ENCODE measurements at regions not wholly inside any gene's neighbourhood (a gene's known extent, or its start where the extent isn't known, plus 50 kb on each side); places are given as distances from the start of the nearest gene placed in this dataset.

DNA sequence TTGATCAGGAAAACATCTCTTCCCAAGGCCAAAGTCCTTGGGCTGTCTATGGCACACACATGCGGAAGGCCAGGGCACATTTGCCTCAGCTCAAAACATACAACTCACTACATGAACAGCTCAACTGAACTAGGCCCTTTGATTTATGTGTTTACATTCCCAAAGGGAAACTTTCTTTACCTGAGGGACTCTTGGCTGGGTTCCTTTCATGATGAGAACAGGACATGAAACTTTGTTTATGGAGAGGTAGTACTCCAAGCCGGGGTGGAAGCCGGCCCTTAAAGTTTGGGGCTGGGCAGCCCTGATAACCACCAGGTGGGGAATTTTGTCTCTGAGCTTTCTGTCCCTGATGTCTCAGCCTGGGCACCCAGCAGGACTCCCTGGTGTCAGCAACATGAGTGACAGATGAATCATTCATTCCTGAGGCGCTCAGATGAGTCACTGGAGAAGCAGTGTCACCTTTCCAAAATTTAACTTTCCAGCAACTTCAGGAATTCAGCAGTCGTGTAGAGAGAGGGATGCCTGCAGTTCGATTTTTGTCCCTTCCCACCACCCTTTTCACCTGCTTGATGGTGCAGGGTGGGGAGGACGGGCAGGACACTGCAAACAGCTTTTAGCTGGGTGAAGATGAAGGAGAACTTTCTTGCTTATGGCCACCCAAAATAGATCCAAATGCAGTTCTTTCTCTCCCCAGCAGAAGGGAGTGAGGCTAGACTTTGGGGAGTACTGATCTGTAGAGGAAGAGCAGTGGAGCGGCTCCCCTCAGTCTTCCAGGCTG lies 331.6 kb downstream of the DYSF start (continued):
- TF ChIP-seq, protein P1, sequence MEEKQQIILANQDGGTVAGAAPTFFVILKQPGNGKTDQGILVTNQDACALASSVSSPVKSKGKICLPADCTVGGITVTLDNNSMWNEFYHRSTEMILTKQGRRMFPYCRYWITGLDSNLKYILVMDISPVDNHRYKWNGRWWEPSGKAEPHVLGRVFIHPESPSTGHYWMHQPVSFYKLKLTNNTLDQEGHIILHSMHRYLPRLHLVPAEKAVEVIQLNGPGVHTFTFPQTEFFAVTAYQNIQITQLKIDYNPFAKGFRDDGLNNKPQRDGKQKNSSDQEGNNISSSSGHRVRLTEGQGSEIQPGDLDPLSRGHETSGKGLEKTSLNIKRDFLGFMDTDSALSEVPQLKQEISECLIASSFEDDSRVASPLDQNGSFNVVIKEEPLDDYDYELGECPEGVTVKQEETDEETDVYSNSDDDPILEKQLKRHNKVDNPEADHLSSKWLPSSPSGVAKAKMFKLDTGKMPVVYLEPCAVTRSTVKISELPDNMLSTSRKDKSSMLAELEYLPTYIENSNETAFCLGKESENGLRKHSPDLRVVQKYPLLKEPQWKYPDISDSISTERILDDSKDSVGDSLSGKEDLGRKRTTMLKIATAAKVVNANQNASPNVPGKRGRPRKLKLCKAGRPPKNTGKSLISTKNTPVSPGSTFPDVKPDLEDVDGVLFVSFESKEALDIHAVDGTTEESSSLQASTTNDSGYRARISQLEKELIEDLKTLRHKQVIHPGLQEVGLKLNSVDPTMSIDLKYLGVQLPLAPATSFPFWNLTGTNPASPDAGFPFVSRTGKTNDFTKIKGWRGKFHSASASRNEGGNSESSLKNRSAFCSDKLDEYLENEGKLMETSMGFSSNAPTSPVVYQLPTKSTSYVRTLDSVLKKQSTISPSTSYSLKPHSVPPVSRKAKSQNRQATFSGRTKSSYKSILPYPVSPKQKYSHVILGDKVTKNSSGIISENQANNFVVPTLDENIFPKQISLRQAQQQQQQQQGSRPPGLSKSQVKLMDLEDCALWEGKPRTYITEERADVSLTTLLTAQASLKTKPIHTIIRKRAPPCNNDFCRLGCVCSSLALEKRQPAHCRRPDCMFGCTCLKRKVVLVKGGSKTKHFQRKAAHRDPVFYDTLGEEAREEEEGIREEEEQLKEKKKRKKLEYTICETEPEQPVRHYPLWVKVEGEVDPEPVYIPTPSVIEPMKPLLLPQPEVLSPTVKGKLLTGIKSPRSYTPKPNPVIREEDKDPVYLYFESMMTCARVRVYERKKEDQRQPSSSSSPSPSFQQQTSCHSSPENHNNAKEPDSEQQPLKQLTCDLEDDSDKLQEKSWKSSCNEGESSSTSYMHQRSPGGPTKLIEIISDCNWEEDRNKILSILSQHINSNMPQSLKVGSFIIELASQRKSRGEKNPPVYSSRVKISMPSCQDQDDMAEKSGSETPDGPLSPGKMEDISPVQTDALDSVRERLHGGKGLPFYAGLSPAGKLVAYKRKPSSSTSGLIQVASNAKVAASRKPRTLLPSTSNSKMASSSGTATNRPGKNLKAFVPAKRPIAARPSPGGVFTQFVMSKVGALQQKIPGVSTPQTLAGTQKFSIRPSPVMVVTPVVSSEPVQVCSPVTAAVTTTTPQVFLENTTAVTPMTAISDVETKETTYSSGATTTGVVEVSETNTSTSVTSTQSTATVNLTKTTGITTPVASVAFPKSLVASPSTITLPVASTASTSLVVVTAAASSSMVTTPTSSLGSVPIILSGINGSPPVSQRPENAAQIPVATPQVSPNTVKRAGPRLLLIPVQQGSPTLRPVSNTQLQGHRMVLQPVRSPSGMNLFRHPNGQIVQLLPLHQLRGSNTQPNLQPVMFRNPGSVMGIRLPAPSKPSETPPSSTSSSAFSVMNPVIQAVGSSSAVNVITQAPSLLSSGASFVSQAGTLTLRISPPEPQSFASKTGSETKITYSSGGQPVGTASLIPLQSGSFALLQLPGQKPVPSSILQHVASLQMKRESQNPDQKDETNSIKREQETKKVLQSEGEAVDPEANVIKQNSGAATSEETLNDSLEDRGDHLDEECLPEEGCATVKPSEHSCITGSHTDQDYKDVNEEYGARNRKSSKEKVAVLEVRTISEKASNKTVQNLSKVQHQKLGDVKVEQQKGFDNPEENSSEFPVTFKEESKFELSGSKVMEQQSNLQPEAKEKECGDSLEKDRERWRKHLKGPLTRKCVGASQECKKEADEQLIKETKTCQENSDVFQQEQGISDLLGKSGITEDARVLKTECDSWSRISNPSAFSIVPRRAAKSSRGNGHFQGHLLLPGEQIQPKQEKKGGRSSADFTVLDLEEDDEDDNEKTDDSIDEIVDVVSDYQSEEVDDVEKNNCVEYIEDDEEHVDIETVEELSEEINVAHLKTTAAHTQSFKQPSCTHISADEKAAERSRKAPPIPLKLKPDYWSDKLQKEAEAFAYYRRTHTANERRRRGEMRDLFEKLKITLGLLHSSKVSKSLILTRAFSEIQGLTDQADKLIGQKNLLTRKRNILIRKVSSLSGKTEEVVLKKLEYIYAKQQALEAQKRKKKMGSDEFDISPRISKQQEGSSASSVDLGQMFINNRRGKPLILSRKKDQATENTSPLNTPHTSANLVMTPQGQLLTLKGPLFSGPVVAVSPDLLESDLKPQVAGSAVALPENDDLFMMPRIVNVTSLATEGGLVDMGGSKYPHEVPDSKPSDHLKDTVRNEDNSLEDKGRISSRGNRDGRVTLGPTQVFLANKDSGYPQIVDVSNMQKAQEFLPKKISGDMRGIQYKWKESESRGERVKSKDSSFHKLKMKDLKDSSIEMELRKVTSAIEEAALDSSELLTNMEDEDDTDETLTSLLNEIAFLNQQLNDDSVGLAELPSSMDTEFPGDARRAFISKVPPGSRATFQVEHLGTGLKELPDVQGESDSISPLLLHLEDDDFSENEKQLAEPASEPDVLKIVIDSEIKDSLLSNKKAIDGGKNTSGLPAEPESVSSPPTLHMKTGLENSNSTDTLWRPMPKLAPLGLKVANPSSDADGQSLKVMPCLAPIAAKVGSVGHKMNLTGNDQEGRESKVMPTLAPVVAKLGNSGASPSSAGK (IDR thresholded peaks at IDR 0.05) = no peak
- TF ChIP-seq FOXA1 (IDR thresholded peaks at IDR 0.05; ENCODE audit: borderline replicate concordance) (no peak), PYGO2 (tag; IDR thresholded peaks at IDR 0.05) (no peak), DNMT1 (IDR thresholded peaks at IDR 0.05) (no peak), TBP (optimal IDR thresholded peaks at IDR 0.05; ENCODE audit: low read depth, low read length) (no peak), BDP1 (IDR thresholded peaks at IDR 0.05; ENCODE audit: insufficient read depth, insufficient read length) (no peak), BRD4 (IDR thresholded peaks at IDR 0.05) (no peak)
- TF ChIP-seq, protein P2, sequence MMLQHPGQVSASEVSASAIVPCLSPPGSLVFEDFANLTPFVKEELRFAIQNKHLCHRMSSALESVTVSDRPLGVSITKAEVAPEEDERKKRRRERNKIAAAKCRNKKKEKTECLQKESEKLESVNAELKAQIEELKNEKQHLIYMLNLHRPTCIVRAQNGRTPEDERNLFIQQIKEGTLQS (IDR thresholded peaks at IDR 0.05) = peak; percentile 69
- TF ChIP-seq, protein P2 (CRISPR knock-in tag; conservative IDR thresholded peaks at IDR 0.05) = no peak
- TF ChIP-seq, protein P3, sequence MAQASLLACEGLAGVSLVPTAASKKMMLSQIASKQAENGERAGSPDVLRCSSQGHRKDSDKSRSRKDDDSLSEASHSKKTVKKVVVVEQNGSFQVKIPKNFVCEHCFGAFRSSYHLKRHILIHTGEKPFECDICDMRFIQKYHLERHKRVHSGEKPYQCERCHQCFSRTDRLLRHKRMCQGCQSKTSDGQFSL (CRISPR knock-in tag; IDR thresholded peaks at IDR 0.05) = no peak
- TF ChIP-seq, protein P3 (tag; IDR thresholded peaks at IDR 0.05) = no peak
- TF ChIP-seq, protein P4, sequence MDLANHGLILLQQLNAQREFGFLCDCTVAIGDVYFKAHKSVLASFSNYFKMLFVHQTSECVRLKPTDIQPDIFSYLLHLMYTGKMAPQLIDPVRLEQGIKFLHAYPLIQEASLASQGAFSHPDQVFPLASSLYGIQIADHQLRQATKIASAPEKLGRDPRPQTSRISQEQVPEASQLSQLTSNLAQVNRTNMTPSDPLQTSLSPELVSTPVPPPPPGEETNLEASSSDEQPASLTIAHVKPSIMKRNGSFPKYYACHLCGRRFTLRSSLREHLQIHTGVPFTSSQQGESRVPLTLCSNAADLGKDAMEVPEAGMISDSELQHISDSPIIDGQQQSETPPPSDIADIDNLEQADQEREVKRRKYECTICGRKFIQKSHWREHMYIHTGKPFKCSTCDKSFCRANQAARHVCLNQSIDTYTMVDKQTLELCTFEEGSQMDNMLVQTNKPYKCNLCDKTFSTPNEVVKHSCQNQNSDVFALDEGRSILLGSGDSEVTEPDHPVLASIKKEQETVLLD (IDR thresholded peaks at IDR 0.05) = no peak

Measured in K562 (cell line).